ENCODE measurements at regions not wholly inside any gene's neighbourhood (a gene's known extent, or its start where the extent isn't known, plus 50 kb on each side); places are given as distances from the start of the nearest gene placed in this dataset.

- FAIRE-seq, result no peak
- no peaks in the 10 kb centered on the region for H3K4me1 ChIP-seq (ENCODE audit: control insufficient read depth, insufficient read depth, low read length)
- H3K9ac ChIP-seq (ENCODE audit: control insufficient read depth, insufficient read depth, low read length), result no peak overlapping the region
- TF ChIP-seq CREB1 (IDR thresholded peaks at IDR 0.05; ENCODE audit: low read depth) (no peak), ZNF24 (IDR thresholded peaks at IDR 0.05) (no peak), ZZZ3 (IDR thresholded peaks at IDR 0.05; ENCODE audit: control insufficient read depth, insufficient read length, low read depth) (no peak), ZSCAN29 (IDR thresholded peaks at IDR 0.05) (no peak), CTCF (IDR thresholded peaks at IDR 0.05 in 2 of 3, conservative IDR thresholded peaks at IDR 0.05 in 1 of 3; ENCODE audit: control insufficient read depth in 2 of 3, extremely low read depth in 1 of 3, insufficient read depth in 1 of 3, low read depth in 3 of 3, low read length in 3 of 3) (no peak), TAF1 (IDR thresholded peaks at IDR 0.05; ENCODE audit: borderline replicate concordance, low read depth, low read length) (no peak), SMAD5 (IDR thresholded peaks at IDR 0.05; ENCODE audit: low read depth) (no peak), ATF2 (IDR thresholded peaks at IDR 0.05; ENCODE audit: low read length) (no peak), EZH2 (IDR thresholded peaks at IDR 0.05; ENCODE audit: borderline replicate concordance, control insufficient read depth, low read depth, low read length) (no peak), RAD51 (IDR thresholded peaks at IDR 0.05) (no peak), ETV6 (conservative IDR thresholded peaks at IDR 0.05 in 1 of 2, IDR thresholded peaks at IDR 0.05 in 1 of 2; ENCODE audit: borderline replicate concordance in 1 of 2, low read depth in 1 of 2) (no peak), MYC (IDR thresholded peaks at IDR 0.05; ENCODE audit: insufficient read depth, insufficient read length, insufficient replicate concordance, low read length, severe bottlenecking) (no peak), CHD4 (IDR thresholded peaks at IDR 0.05) (no peak), BACH1 (IDR thresholded peaks at IDR 0.05; ENCODE audit: borderline replicate concordance) (no peak), CHD2 (IDR thresholded peaks at IDR 0.05; ENCODE audit: borderline replicate concordance, low read depth, low read length) (no peak), MAX (IDR thresholded peaks at IDR 0.05; ENCODE audit: low read depth, low read length) (no peak), SUPT20H (IDR thresholded peaks at IDR 0.05; ENCODE audit: borderline replicate concordance, control insufficient read depth, low read depth, low read length) (no peak), KDM1A (IDR thresholded peaks at IDR 0.05; ENCODE audit: borderline replicate concordance) (no peak), NFYA (IDR thresholded peaks at IDR 0.05; ENCODE audit: borderline replicate concordance, low read depth, low read length) (no peak), RCOR1 (conservative IDR thresholded peaks at IDR 0.05; ENCODE audit: low read depth, low read length) (no peak)
- SMC1A ChIA-PET (ENCODE audit: uncharacterized antibody, unreplicated experiment), result no interaction called here
- no peak for DNase-seq (ENCODE audit: low read depth, low spot score)
- CTCF ChIA-PET, result no interaction called here
- intact Hi-C loops (cut with micrococcal nuclease; ENCODE audit: unreplicated experiment), result no loop called here
- H3K4me2 ChIP-seq (ENCODE audit: control insufficient read depth, insufficient read depth), result no peak overlapping the region
- no TSS peak for BruUV-seq (replicated peaks)
- no peak overlapping the region for H3K27ac ChIP-seq (ENCODE audit: control insufficient read depth, insufficient read depth)
- RAD21 ChIA-PET (ENCODE audit: unreplicated experiment), result no interaction called here
- no peaks in the 10 kb centered on the region for H3K9me3 ChIP-seq (replicated peaks; ENCODE audit: control insufficient read depth, insufficient read depth, low read length)
- no peaks in the 10 kb centered on the region for H3K79me2 ChIP-seq (ENCODE audit: control insufficient read depth, insufficient read depth, low read length)
- no peak for ATAC-seq
- no peak overlapping the region for H2AFZ ChIP-seq (ENCODE audit: control insufficient read depth, low read depth, low read length)
- WGBS (ENCODE audit: insufficient coverage, insufficient replicate concordance, low lambda C conversion rate, missing lambda C conversion rate), result 67% methylated on average over 3 of the region's 3 CpGs
- no peaks in the 10 kb centered on the region for H3K36me3 ChIP-seq (ENCODE audit: control insufficient read depth in 2 of 2, insufficient read depth in 2 of 2, low read length in 1 of 2)
- no peaks in the 10 kb centered on the region for H4K20me1 ChIP-seq (ENCODE audit: control insufficient read depth, insufficient read depth)
- in situ Hi-C loops (cut with MboI), result no loop called here
- H3K4me3 ChIP-seq, result no peak overlapping the region
- POLR2A ChIA-PET, result no interaction called here
- H3K27me3 ChIP-seq (replicated peaks in 1 of 2; ENCODE audit: control insufficient read depth in 2 of 2, insufficient read depth in 2 of 2, low read length in 1 of 2), result no peaks in the 10 kb centered on the region; a peak in 1 of 4 replicates
Observed at GRCh38 chr1:244140420-244140819, 89.3 kb downstream of the ZBTB18 start.
